WERI-Rb-1 (cell line): ENCODE measurements at regions not wholly inside any gene's neighbourhood (a gene's known extent, or its start where the extent isn't known, plus 50 kb on each side); places are given as distances from the start of the nearest gene placed in this dataset.

Experiments used
- DNase-seq: peaks from one replicate; pipeline ENCODE4 v3.0.0-alpha.2; 2020
- H3K27ac ChIP-seq: fragments of 250-450 bp; sonication (Bioruptor Pico); 2 replicates; pipeline ENCODE4 v1.5.1; 2020; ENCODE audit warnings: mild to moderate bottlenecking, moderate library complexity
- H3K27me3 ChIP-seq: fragments of 250-450 bp; sonication (Bioruptor Pico); 2 replicates; pipeline ENCODE4 v1.5.1; 2021; ENCODE audit warnings: mild to moderate bottlenecking, low read depth, moderate library complexity; ENCODE audit not compliant: insufficient read depth, severe bottlenecking
- H3K36me3 ChIP-seq: fragments of 250-450 bp; sonication (Bioruptor Pico); 2 replicates; pipeline ENCODE4 v1.5.1; 2020; ENCODE audit warnings: mild to moderate bottlenecking, moderate library complexity
- H3K4me3 ChIP-seq: 2 replicates; pipeline ENCODE4 v1.5.1; 2011; ENCODE audit warnings: low read depth, mild to moderate bottlenecking, control low read depth, low read length
- H3K9me3 ChIP-seq: fragments of 250-450 bp; sonication (Bioruptor Pico); 2 replicates; pipeline ENCODE4 v1.5.1; 2021; ENCODE audit warnings: mild to moderate bottlenecking, moderate library complexity; ENCODE audit not compliant: severe bottlenecking
- TF ChIP-seq, protein P1 (sequence below): IDR thresholded peaks from 2 replicates; pipeline ENCODE4 v1.5.1; 2011; ENCODE audit warnings: low read depth, mild to moderate bottlenecking, control low read depth, inconsistent platforms, low read length

DNA sequence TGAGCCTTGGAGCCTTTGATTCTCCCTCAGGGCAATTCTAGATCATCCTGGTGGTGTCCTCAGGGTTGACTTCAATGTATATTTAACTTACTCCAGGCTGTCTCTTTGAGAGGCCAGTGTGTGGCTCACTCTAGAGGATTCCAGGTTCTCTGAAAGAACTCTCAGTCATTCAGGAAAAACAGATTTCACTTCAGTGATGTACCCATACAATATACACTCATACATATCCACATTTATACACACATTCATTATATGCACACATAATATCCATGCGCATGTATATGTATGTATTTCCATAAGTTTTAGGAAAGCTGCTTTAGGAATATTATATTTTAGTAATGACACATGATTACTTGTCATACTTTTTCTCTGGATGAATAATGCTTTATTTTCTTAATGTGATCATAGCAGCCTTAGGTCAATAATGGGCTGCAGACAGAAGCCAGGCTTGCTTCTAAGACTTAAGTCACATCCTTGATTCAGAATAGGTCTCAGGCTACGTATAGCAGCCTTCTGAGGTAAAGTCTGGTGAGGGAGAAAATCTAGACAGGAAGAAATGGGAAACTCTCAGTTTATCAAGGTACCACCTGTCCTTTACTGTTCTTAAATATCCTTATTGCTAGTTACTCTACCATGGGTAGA lies 397.0 kb downstream of the GPAT3 start:
- TF ChIP-seq, protein P1, sequence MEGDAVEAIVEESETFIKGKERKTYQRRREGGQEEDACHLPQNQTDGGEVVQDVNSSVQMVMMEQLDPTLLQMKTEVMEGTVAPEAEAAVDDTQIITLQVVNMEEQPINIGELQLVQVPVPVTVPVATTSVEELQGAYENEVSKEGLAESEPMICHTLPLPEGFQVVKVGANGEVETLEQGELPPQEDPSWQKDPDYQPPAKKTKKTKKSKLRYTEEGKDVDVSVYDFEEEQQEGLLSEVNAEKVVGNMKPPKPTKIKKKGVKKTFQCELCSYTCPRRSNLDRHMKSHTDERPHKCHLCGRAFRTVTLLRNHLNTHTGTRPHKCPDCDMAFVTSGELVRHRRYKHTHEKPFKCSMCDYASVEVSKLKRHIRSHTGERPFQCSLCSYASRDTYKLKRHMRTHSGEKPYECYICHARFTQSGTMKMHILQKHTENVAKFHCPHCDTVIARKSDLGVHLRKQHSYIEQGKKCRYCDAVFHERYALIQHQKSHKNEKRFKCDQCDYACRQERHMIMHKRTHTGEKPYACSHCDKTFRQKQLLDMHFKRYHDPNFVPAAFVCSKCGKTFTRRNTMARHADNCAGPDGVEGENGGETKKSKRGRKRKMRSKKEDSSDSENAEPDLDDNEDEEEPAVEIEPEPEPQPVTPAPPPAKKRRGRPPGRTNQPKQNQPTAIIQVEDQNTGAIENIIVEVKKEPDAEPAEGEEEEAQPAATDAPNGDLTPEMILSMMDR: no peak
- no peak overlapping the region for H3K4me3 ChIP-seq
- H3K9me3 ChIP-seq: no peaks in the 10 kb centered on the region
- no peaks in the 10 kb centered on the region for H3K36me3 ChIP-seq
- DNase-seq: no peak
- no peaks in the 10 kb centered on the region for H3K27me3 ChIP-seq
- no peak overlapping the region for H3K27ac ChIP-seq

DNA sequence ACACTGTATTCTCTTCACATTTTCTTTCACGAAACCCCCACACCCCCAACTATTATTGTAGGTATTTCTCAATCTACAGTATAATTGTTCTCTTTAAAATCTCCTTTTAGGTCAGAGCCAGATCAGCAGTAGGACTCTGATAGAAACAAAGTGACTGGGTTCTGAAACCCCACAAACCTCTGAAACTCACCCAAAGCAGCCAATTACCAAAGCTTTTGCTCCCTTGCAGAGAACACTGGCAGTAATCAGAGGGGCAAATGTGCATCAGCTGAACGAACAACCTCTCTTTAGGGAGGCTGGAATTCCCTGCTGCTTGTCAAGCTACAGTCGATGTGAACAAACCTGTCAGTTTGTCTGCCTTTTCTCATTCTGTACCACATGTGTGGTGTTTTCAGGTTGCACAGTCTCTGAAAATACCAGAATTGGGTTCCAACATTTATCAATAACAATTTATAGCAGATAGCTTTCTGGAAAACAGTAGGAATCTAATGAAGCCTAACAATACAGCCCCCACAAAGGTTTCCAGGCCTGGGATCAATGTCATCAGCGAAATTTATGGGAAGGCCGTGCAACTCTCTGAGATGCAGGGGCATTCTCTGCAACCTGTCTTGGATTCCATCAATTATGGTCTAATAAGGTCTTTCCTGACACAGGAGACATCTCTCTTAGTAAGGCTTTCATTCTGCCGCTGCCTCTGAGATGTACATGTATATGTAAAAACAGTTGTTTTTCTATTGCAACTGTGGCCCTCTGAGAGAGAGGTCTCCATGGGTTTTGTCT lies 395.9 kb downstream of the GPAT3 start:
- no peak overlapping the region for H3K4me3 ChIP-seq
- no peaks in the 10 kb centered on the region for H3K9me3 ChIP-seq
- no peaks in the 10 kb centered on the region for H3K27me3 ChIP-seq
- TF ChIP-seq, protein P1: no peak
- no peak for DNase-seq
- no peak overlapping the region for H3K27ac ChIP-seq
- H3K36me3 ChIP-seq: no peaks in the 10 kb centered on the region

DNA sequence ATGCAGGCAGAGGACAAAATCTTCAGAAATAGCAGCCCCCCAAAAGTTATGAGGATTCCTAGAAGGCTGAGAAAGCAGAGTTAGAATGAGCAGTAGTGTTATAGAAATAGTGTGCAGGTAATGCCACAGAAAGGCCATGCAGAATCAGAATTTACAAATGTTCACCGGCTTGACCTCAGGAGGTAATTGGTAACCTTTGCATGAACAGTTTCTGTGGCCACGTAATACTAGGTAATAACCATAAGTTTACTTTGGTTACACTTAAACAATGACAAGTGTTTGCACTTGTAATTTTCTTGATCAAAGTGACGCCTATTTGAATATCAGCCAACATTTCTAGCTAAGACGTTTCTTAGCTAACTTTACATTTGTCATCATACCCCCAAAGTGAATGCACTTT lies 393.6 kb downstream of the GPAT3 start:
- Histone ChIP-seq H3K36me3 (no peaks in the 10 kb centered on the region), H3K9me3 (no peaks in the 10 kb centered on the region), H3K27ac (no peak overlapping the region), H3K4me3 (no peak overlapping the region), H3K27me3 (no peaks in the 10 kb centered on the region)
- TF ChIP-seq, protein P1: no peak
- no peak for DNase-seq

DNA sequence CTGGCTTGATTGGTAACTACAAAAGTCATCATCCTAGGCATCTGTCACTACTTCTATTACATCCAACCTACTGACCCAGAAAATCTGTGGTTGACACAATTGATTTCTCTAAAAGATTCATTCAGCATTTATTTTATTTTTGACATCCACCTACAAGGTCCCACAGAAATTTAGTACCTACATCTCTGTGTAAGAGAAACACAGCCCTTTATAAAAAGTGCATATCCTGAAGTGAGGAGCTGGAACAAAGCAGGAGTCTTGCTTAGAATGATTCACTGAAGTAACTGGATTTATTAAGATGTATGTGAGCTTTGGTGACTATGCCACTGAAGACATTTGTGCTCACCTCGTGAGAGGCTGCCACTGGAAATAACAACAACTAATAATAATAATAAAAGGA lies 391.0 kb downstream of the GPAT3 start:
- TF ChIP-seq, protein P1: no peak

DNA sequence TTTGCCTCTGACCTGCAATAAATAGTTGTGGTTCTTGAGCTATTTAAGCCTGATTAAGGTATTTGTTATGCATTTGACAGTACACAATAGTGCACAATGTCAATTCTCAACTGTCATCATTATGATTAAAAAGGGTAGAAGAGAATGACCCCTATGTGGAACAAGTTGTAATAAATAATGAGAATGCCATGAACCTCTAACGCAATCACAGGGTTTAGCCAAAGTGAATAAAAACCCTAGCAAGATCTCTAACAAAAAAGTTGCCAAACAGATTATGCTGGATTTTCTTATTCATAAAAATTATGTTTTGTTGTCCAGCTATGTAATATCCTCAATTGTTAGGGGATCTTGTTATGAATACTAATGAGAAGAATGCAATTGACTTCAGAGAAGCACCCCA lies 387.4 kb downstream of the GPAT3 start:
- no peaks in the 10 kb centered on the region for H3K27me3 ChIP-seq
- DNase-seq: no peak
- H3K4me3 ChIP-seq: no peak overlapping the region
- TF ChIP-seq, protein P1: no peak
- H3K27ac ChIP-seq: no peak overlapping the region
- no peaks in the 10 kb centered on the region for H3K9me3 ChIP-seq
- no peaks in the 10 kb centered on the region for H3K36me3 ChIP-seq

More for the DNA sequence above, 391.0 kb downstream of the GPAT3 start:
- H3K36me3 ChIP-seq: no peaks in the 10 kb centered on the region
- no peak overlapping the region for H3K4me3 ChIP-seq
- DNase-seq: no peak
- H3K9me3 ChIP-seq: no peaks in the 10 kb centered on the region
- H3K27ac ChIP-seq: no peak overlapping the region
- H3K27me3 ChIP-seq: no peaks in the 10 kb centered on the region
